Heart left ventricle (tissue), 16 donors: ENCODE measurements at regions not wholly inside any gene's neighbourhood (a gene's known extent, or its start where the extent isn't known, plus 50 kb on each side); places are given as distances from the start of the nearest gene placed in this dataset.

Source experiments
- ATAC-seq, 4 donors: fragments of 200-7000 bp; cut with Tn5 transposase; one replicate each; pipeline ENCODE4 v1.9.1; 2020 to 2022; ENCODE audit warnings: moderate library complexity in 4 of 4, mild to moderate bottlenecking in 3 of 4, moderate number of reproducible peaks in 1 of 4
- DNase-seq, 5 donors: peaks; one replicate each; pipeline ENCODE4 v3.0.0-alpha.2; 2020
- H3K27ac ChIP-seq, 12 donors: fragments of 200-600 bp; sonication (generic) in 4 of 12; one replicate each; pipeline versions ENCODE4 v1.5.0 to v1.8.0; 2016 to 2022; ENCODE audit warnings: mild to moderate bottlenecking in 2 of 12
- H3K27me3 ChIP-seq, 9 donors: fragments of 200-600 bp; sonication (generic) in 2 of 9; one replicate each; pipeline versions ENCODE4 v1.5.1 to v1.8.0; 2016 to 2022; ENCODE audit warnings: mild to moderate bottlenecking in 3 of 9
- H3K36me3 ChIP-seq, 9 donors: fragments of 200-600 bp; sonication (generic) in 2 of 9; one replicate each; pipeline versions ENCODE4 v1.5.0 to v1.8.0; 2018 to 2022; ENCODE audit warnings: mild to moderate bottlenecking in 2 of 9
- H3K4me1 ChIP-seq, 12 donors: fragments of 200-600 bp; sonication (generic) in 4 of 12; one replicate each; pipeline versions ENCODE4 v1.5.0 to v1.8.0; 2016 to 2022; ENCODE audit warnings: mild to moderate bottlenecking in 3 of 12
- H3K4me3 ChIP-seq, 12 donors: fragments of 200-600 bp; sonication (generic) in 4 of 12; one replicate each; pipeline versions ENCODE4 v1.5.0 to v1.8.0; 2017 to 2022; ENCODE audit warnings: mild to moderate bottlenecking in 9 of 12, moderate library complexity in 4 of 12
- H3K9me3 ChIP-seq, 12 donors: fragments of 200-600 bp; sonication (generic) in 4 of 12; one replicate each; pipeline versions ENCODE4 v1.5.0 to v1.8.0; 2016 to 2022; ENCODE audit warnings: mild to moderate bottlenecking in 1 of 12
- CTCF ChIP-seq, 12 donors: fragments of 200-600 bp; sonication (generic) in 4 of 12; IDR thresholded peaks; one replicate each; pipeline versions ENCODE4 v1.5.0 to v1.8.0; 2018 to 2022; ENCODE audit warnings: antibody characterized with exemption in 12 of 12, mild to moderate bottlenecking in 5 of 12
- POLR2A ChIP-seq, 2 donors: fragments of 450-650 bp; IDR thresholded peaks; one replicate each; pipeline ENCODE4 v1.6.1; 2017; ENCODE audit warnings: antibody characterized with exemption in 2 of 2, mild to moderate bottlenecking in 2 of 2, moderate library complexity in 2 of 2
- WGBS, 4 donors: extraction: QIAGEN DNeasy Blood & Tissue Kit in 2 of 4; methylation state at CpG; one replicate each; pipeline versions ENCODE4 v1.1.5 to v1.1.7; 2013 to 2018; 5-methylcytosine and 5-hydroxymethylcytosine counted together
- intact Hi-C, 10 donors: fragments of 100-400 bp; cut with DNase I; formaldehyde crosslinking; loops; one replicate each; pipeline versions ENCODE4 v1.11.1 to v1.14.2; 2022
- donor health status: ischemic (EF 13 %, LVEDD 7.1; RV severe dilation, severe dysfunction).
- donor health status: healthy with polysubstance abuse.
- donor health status: DM: no; HTN: yes; CAD: no.
- donor health status: DM: no; HTN: no; CAD: no.
- donor health status: ischemic (EF 25% LVEDD 6.9; RV normal size, moderate dysfunction).
- donor health status: ischemic (EF 25% LVEDD 5.7; RV mildly dilated, moderate dysfunction).
- donor health status: healthy.
- donor health status: DM: yes; HTN: yes; CAD: no.
- donor health status: ischemic (EF 35%, LVEDD 5.7; RV mildly dilated, moderate dysfunction).
- donor health status: nonischemic (EF 11% LVEDD 7.7; RV severe dilation, severe dysfunction).
- donor health status: DM: yes; HTN: yes; CAD: no.
- donor health status: PGD.
- donor health status: ischemic (EF 29% LVEDD 5.4; RV normal size, mild dysfunction).
- donor health status: nonischemic (EF 23%, LVEDD 6.1; RV moderate dilation, normal function).

GRCh38 chr6:11899645-11900044, 112.5 kb upstream of the HIVEP1 start:
- H3K9me3 ChIP-seq = no peaks in the 10 kb centered on the region
- H3K36me3 ChIP-seq = no peaks in the 10 kb centered on the region
- H3K4me3 ChIP-seq = no peak overlapping the region
- ATAC-seq = no peak
- no peak for TF ChIP-seq CTCF (IDR thresholded peaks at IDR 0.05)
- no peak for TF ChIP-seq POLR2A (IDR thresholded peaks at IDR 0.05)
- intact Hi-C loops = loop anchor here in 1 of 10 donors (10.0 kb wide), 1 partner anchor 185 kb away; no protein-coding TSS in a partner anchor
- H3K27ac ChIP-seq = no peak overlapping the region
- no peaks in the 10 kb centered on the region for H3K27me3 ChIP-seq
- no peak for DNase-seq
- 39 to 72% (median 62%) methylated on average over 1 of the region's 1 CpG for WGBS, 4 donors
- H3K4me1 ChIP-seq = no peaks in the 10 kb centered on the region

GRCh38 chr6:11894212-11894611, 115.6 kb upstream of the ADTRP start:
- WGBS, 4 donors = 89 to 94% (median 91%) methylated on average over 1 of the region's 1 CpG
- DNase-seq (no peak), ATAC-seq (no peak)
- no peak overlapping the region for H3K4me3 ChIP-seq
- no peak overlapping the region for H3K27ac ChIP-seq
- no peaks in the 10 kb centered on the region for H3K36me3 ChIP-seq
- TF ChIP-seq CTCF (IDR thresholded peaks at IDR 0.05) (no peak), POLR2A (IDR thresholded peaks at IDR 0.05) (no peak)
- no peaks in the 10 kb centered on the region for H3K4me1 ChIP-seq
- H3K9me3 ChIP-seq = peaks cover 0 to 12% (median 0%) of the 10 kb centered on the region in 12 donors
- intact Hi-C loops = loop anchor here in 1 of 10 donors (10.0 kb wide), 1 partner anchor 179 kb away; no protein-coding TSS in a partner anchor
- no peaks in the 10 kb centered on the region for H3K27me3 ChIP-seq

- TF ChIP-seq CTCF (IDR thresholded peaks at IDR 0.05) (no peak), POLR2A (IDR thresholded peaks at IDR 0.05) (no peak)
- no peak overlapping the region for H3K27ac ChIP-seq
- H3K4me3 ChIP-seq = no peak overlapping the region
- ATAC-seq (no peak), DNase-seq (no peak)
- H3K4me1 ChIP-seq = no peaks in the 10 kb centered on the region
- H3K9me3 ChIP-seq = peaks cover 0 to 12% (median 0%) of the 10 kb centered on the region in 12 donors
- H3K36me3 ChIP-seq = no peaks in the 10 kb centered on the region
- intact Hi-C loops = loop anchor here in 1 of 10 donors (10.0 kb wide), 1 partner anchor 177 kb away; no protein-coding TSS in a partner anchor
- H3K27me3 ChIP-seq = no peaks in the 10 kb centered on the region
These were observed 112.9 kb upstream of the ADTRP start for GRCh38 chr6:11891547-11891946.

DNA sequence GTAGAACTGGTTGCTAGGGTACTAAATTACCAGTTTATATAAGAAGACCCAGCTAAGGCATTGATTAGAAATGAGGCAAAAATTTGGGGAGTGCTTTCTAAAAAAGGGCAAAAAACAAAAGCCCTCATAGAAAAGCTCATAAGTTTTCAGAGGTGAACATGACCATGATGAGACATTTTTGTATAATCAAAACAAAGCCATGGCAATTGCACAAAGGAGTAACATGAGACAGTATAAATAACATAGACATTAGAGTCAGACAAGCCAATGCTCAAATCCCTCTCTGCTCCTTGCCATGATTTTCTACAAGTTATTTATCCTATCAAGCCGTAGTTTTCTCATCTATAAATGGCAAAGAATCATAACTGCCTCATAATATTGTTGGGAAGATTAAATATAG, 112.2 kb upstream of the ADTRP start:
- H3K27ac ChIP-seq = no peak overlapping the region
- TF ChIP-seq CTCF (IDR thresholded peaks at IDR 0.05) = no peak
- TF ChIP-seq POLR2A (IDR thresholded peaks at IDR 0.05) = no peak
- H3K4me3 ChIP-seq = no peak overlapping the region
- H3K4me1 ChIP-seq = no peaks in the 10 kb centered on the region
- no peak for ATAC-seq
- no peak for DNase-seq
- 3 to 78% (median 77%) methylated on average over 1 of the region's 1 CpG for WGBS, 4 donors
- intact Hi-C loops = loop anchor here in 1 of 10 donors (10.0 kb wide), 1 partner anchor 176 kb away; no protein-coding TSS in a partner anchor
- peaks cover 0 to 12% (median 0%) of the 10 kb centered on the region in 12 donors for H3K9me3 ChIP-seq
- H3K36me3 ChIP-seq = no peaks in the 10 kb centered on the region
- no peaks in the 10 kb centered on the region for H3K27me3 ChIP-seq
